ENCODE measurements at regions not wholly inside any gene's neighbourhood (a gene's known extent, or its start where the extent isn't known, plus 50 kb on each side); places are given as distances from the start of the nearest gene placed in this dataset.

GRCh38 chr18:10135302-10135926 lies 221.6 kb downstream of the VAPA start:
- no peak overlapping the region for H3K27ac ChIP-seq
- TF ChIP-seq CTCF (conservative IDR thresholded peaks at IDR 0.05) (no peak), ZFX (IDR thresholded peaks at IDR 0.05) (no peak)

DNA sequence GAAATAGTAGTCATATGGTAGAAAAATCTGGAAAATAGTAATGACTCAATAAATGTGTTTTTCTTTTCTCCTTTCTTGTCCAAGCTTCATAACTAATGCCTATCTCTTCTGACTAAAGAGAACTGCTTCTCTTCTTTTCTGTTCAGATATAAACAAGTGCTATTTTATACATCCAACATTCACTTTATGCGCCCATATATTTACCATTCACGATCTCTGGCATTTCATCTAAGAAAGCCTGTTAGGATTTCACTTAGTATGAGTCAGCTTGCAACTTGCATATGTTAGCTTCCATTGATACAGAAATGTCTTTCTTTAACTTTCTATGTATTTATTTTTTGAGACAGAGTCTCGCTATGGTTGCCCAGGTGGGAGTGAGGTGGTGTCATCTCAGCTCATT lies 224.9 kb downstream of the VAPA start:
- no peak overlapping the region for H3K27ac ChIP-seq
- TF ChIP-seq ZFX (IDR thresholded peaks at IDR 0.05): no peak
- TF ChIP-seq CTCF (conservative IDR thresholded peaks at IDR 0.05): no peak

- TF ChIP-seq ZFX (IDR thresholded peaks at IDR 0.05): no peak
- TF ChIP-seq CTCF (conservative IDR thresholded peaks at IDR 0.05): no peak
- no peak overlapping the region for H3K27ac ChIP-seq
Measured at GRCh38 chr18:10139783-10140410, 226.1 kb downstream of the VAPA start.

DNA sequence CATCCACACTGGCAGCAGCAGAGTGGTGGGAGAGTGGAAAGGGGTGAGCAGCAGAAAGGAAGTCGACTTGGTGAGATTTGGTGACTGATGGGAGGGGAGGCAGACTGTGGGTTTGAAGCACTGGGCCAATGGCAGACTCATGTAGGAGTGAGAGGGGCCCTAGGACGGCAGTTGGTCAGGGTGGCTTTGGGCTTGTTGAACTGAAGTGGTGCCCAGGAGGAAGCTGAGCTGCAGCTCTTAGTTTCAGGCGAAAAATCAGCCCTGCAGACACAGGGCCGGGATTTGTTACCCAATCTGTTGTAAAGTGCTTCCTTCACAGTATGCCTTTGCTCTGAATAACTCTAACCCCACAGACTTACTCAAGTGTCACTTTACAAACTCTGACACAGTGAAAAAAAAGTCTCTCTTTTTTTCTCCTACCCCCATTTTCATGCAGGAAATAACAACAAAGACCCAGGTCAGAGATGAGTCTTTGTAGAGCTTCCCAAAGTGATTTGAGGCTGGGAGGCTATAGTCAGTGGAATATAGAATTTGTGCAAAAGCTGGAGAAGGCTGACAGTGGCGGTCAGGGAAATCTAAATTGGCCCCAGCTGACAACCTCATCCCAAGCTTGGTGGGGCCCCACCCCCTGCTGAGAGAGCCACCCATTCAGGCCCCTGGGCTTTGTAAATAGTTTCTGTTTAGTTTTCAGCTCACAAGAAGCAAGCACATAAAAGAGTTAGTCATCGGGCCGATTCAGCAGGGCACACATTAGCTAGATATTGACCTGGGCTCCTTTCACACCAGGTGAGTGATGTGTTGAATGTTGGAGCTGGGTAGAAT lies 226.9 kb downstream of the VAPA start:
- no peak overlapping the region for H3K27ac ChIP-seq

DNA sequence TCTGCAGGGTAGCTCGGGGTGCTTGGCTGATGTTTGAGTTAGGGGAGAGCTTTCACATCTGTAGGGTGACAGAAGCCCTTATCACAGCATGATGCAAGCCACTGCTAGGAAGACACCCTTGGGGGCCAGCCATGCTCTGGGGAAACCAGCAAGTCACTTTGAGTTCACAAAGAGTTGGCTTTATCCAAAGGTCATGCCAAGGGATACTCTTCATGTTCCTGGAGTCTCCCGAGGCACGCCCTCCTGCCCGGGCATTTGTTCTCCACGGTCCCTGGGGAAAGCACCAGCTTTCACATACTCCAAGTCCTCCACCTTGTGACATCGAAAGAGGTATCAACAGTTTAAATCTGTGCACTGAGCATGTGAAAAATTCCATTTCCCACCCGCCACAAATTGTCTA lies 227.7 kb downstream of the VAPA start:
- TF ChIP-seq ZFX (IDR thresholded peaks at IDR 0.05) (no peak), CTCF (conservative IDR thresholded peaks at IDR 0.05) (no peak)
- no peak overlapping the region for H3K27ac ChIP-seq

More for the DNA sequence above, 226.9 kb downstream of the VAPA start:
- no peak for TF ChIP-seq ZFX (IDR thresholded peaks at IDR 0.05)
- no peak for TF ChIP-seq CTCF (conservative IDR thresholded peaks at IDR 0.05)

DNA sequence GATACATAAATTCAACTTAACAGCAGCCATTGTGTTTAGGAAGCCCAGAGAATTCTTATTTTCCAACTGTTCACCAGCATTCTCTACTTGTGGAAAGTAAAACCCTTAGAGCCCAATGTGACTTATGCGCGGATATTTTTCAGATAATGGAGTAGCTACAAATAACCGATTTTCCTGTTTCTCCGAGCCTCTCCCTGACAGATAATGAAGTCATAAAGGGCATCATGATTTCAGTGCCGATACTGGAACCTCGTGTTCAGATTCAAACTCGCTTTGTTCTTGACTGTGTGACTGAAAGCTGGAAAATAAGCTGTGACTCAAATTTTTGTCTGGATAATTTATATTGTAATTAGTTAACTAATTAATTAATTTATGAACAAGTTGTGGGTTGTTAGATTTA lies 228.2 kb downstream of the VAPA start:
- H3K27ac ChIP-seq: no peak overlapping the region
- TF ChIP-seq ZFX (IDR thresholded peaks at IDR 0.05): no peak
- no peak for TF ChIP-seq CTCF (conservative IDR thresholded peaks at IDR 0.05)
